ENCODE measurements at regions not wholly inside any gene's neighbourhood (a gene's known extent, or its start where the extent isn't known, plus 50 kb on each side); places are given as distances from the start of the nearest gene placed in this dataset.
"Not testable (repeated sequence)": the region's sequence is repeated elsewhere in the genome, so short reads cannot be mapped to it uniquely, and the experiment has no call there.

DNA sequence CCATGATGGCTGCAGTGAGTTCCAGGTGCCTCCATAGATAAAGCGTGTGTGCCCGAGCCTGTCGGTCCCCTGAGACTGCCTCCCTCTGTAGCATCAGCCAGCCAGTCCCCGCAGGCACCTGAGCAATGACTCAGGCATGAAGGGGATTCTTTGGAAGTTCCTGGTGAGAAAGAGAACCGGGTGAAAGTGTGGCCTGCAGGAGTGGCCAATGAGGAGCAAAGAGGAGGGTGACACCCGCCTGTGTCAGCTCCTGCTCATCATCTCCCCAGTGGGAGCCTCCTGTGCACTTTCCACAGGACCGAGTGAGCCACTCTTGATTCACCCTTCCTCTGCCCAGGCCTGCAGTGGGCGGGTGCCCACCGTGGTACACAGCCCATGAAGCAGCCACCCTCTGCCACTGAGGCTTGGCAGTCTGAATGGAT, 71.2 kb upstream of the PTPN1 start:
- TF ChIP-seq PAX5 (IDR thresholded peaks at IDR 0.05; ENCODE audit: insufficient read depth, low read length, severe bottlenecking) (no peak), POLR2A (IDR thresholded peaks at IDR 0.05; ENCODE audit: low read depth, low read length) (no peak), POLR2AphosphoS5 (IDR thresholded peaks at IDR 0.05; ENCODE audit: low read depth, low read length) (no peak), POU2F2 (IDR thresholded peaks at IDR 0.05; ENCODE audit: low read depth, low read length) (no peak), SPI1 (IDR thresholded peaks at IDR 0.05; ENCODE audit: low read depth, low read length) (no peak), TAF1 (IDR thresholded peaks at IDR 0.05; ENCODE audit: low read depth, low read length) (no peak)
- DNase-seq (ENCODE audit: insufficient read length, low spot score) (no peak), FAIRE-seq (no peak)

DNA sequence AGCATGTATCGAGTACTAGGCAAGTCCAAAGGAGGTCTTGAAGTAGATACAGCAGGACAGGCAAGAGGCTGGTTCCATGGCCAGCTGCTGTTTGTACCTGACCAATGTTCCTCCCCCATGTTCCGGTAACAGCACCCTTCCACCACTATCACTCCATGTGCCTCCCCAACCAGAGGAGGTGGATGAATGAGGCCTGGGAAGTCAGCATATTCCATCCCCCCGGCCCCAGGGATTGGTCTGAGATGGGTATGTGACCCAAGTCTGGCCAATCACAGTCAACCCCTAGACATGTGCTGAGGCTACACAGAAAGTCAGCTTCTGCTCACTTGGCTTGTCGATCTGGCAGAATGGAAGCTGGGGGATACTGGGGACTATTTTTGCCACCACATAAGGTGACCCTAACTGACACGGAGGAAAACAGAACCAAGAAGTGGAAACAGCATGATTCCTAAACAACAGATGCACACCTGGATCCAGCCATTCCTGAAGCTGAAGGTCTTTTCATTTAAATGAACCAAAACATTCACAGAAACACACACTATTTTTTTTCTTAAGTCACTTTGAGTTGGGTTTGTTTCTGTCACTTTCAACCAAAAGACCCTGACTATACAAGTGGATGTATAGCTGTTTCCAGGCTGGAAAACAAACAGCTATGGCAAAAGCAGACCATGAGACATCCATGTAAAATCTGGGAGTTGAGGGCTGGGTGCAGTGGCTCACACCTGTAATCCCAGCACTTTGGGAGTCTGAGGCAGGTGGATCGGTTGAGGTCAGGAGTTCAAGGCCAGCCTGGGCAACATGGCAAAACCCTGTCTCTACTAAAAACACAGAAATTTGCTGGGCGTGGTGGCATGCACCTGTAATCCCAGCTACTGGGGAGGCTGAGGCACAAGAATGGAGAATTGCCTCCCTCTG, 70.4 kb upstream of the PTPN1 start:
- TF ChIP-seq POLR2AphosphoS5 (IDR thresholded peaks at IDR 0.05; ENCODE audit: low read depth, low read length) (no peak), POLR2A (IDR thresholded peaks at IDR 0.05; ENCODE audit: low read depth, low read length) (no peak), TAF1 (IDR thresholded peaks at IDR 0.05; ENCODE audit: low read depth, low read length) (no peak)
- no peak for DNase-seq (ENCODE audit: insufficient read length, low spot score)
- no peak for FAIRE-seq

DNA sequence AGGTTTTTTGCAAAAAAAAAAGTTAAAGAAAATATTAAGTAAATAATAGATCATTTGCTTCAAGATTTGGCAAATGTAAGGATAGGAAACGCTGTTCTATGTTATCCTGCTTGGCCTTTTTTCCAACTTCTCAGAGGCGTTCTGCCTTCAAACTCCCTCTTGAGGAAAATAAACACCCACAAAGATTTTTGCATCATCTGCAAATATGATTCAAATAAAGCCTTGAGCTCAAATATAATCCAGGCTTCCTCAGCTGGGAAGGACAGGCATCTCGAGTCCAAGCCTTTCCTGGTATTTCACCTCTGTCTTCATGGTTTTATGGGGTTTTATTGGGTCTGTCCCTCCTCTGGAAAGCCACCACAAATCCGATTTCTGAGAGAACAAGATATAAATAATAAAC, 67.7 kb upstream of the PTPN1 start:
- no peak for FAIRE-seq
- TF ChIP-seq POLR2A (IDR thresholded peaks at IDR 0.05; ENCODE audit: low read depth, low read length) (no peak), PAX5 (IDR thresholded peaks at IDR 0.05; ENCODE audit: insufficient read depth, low read length, severe bottlenecking) (no peak), POLR2AphosphoS5 (IDR thresholded peaks at IDR 0.05; ENCODE audit: low read depth, low read length) (no peak), TAF1 (IDR thresholded peaks at IDR 0.05; ENCODE audit: low read depth, low read length) (no peak), SPI1 (IDR thresholded peaks at IDR 0.05; ENCODE audit: low read depth, low read length) (no peak), POU2F2 (IDR thresholded peaks at IDR 0.05; ENCODE audit: low read depth, low read length) (no peak)

DNA sequence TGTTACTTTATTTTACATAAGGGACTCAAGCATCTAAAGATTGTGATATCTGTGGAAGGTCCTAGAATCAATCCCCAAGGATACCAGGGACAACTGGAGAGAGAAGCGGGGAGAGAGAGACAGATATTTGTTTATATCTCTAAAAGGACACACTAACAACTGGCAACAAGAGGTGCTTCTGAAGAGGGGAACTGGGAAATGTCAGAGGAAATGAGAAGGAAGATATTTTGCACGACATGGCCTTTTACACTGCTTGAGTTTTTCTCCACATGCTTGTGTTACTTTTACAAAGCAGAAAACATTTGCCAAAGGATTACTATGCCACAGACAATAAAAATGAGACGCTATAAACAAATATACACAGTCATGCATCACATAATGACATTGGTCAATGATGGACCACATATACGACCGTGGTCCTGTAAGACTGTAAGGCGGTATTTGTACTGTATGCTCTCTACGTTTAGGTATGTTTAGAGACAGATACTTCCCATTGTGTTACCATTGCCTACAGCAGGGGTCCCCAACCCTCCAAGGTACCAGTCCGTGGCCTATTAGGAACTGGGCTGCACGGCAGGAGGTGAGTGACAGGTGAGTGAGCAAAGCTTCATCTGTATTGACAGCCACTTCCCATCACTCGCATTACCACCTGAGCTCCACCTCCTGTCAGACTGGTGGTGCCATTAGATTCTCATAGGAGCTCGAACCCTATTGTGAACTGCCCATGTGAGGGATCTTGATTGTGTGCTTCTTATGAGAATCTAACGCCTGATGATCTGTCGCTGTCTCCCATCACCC, 64.6 kb upstream of the PTPN1 start:
- FAIRE-seq (no peak), DNase-seq (ENCODE audit: insufficient read length, low spot score) (no peak)
- TF ChIP-seq POLR2A (IDR thresholded peaks at IDR 0.05; ENCODE audit: low read depth, low read length) (no peak), PAX5 (IDR thresholded peaks at IDR 0.05; ENCODE audit: insufficient read depth, low read length, severe bottlenecking) (no peak), POLR2AphosphoS5 (IDR thresholded peaks at IDR 0.05; ENCODE audit: low read depth, low read length) (no peak), TAF1 (IDR thresholded peaks at IDR 0.05; ENCODE audit: low read depth, low read length) (no peak), SPI1 (IDR thresholded peaks at IDR 0.05; ENCODE audit: low read depth, low read length) (peak; percentile 87), POU2F2 (IDR thresholded peaks at IDR 0.05; ENCODE audit: low read depth, low read length) (no peak)

More for the DNA sequence above, 67.7 kb upstream of the PTPN1 start:
- DNase-seq (ENCODE audit: insufficient read length, low spot score) = no peak

DNA sequence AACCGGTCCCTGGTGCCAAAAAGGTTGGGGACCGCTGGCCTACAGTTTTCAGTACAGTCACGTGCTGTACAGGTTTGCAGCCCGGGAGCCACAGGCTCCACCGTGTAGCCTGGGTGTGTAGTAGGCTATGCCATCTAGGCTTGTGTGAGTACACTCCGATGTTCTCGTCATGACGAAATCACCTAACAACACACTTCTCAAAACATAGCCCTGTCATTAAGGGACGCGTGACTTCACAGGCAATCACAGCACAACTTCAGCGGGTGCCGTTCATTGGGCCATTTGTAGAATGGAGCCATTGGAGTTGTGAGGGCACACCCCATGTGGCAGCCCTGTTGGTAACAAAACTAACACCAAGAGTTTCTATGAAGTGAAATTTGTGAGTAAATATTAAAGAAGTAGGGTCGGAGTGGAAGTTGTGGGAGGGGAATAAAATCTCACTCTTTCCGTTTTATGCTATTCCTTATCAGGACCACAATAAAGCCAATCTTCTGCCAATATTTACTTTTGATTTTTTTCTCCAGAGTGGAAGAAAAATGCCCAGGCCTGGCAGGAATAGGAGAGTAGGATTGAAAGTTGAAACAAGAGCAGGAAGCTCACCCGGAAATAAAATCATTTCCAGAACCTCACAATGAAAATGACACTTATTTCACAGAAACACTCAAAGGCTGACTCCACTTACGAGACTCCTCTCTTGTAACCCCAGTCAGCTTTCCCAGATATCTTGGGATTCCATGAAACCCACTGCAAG, 63.7 kb upstream of the PTPN1 start:
- DNase-seq (ENCODE audit: insufficient read length, low spot score) (no peak), FAIRE-seq (no peak)
- TF ChIP-seq POLR2A (IDR thresholded peaks at IDR 0.05; ENCODE audit: low read depth, low read length) (no peak), POLR2AphosphoS5 (IDR thresholded peaks at IDR 0.05; ENCODE audit: low read depth, low read length) (no peak), POU2F2 (IDR thresholded peaks at IDR 0.05; ENCODE audit: low read depth, low read length) (no peak), SPI1 (IDR thresholded peaks at IDR 0.05; ENCODE audit: low read depth, low read length) (no peak), PAX5 (IDR thresholded peaks at IDR 0.05; ENCODE audit: insufficient read depth, low read length, severe bottlenecking) (no peak), TAF1 (IDR thresholded peaks at IDR 0.05; ENCODE audit: low read depth, low read length) (no peak)

DNA sequence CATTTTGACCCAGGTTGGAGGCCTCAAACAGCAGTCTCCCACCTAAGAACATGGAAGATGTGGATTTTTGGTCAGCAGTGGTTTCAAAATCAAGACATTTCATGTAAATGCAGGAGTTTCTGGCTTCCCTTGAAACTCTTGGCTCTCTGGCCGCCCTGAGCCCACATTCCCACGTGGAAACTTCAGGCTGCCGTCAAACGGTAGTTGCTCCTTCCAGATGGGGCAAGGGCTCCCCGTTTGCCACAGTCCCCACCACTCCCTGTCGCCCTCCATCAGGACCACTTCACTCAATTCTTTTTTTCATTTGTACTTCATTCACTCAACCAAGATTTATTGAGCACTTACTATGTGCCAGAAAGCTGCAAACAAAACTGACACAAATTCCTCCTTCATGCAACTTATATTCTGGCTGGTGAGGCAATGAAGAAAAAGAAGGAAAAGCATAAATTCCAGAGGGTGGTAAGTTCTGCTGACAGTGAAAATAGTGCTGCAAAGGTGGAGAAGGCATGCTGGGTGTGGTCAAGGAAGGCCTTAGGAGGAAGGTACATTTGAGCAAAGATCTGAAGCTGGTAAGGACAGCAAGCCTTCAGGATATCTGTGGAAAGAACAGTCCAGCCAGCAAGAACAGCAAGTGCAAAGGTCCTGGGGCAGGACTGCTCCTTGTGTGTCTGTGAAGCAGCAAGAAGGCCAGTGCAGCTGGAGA, 62.9 kb upstream of the PTPN1 start:
- TF ChIP-seq POLR2AphosphoS5 (IDR thresholded peaks at IDR 0.05; ENCODE audit: low read depth, low read length) (no peak), POLR2A (IDR thresholded peaks at IDR 0.05; ENCODE audit: low read depth, low read length) (no peak), PAX5 (IDR thresholded peaks at IDR 0.05; ENCODE audit: insufficient read depth, low read length, severe bottlenecking) (no peak), POU2F2 (IDR thresholded peaks at IDR 0.05; ENCODE audit: low read depth, low read length) (no peak), SPI1 (IDR thresholded peaks at IDR 0.05; ENCODE audit: low read depth, low read length) (no peak), TAF1 (IDR thresholded peaks at IDR 0.05; ENCODE audit: low read depth, low read length) (no peak)
- DNase-seq (ENCODE audit: insufficient read length, low spot score) (no peak), FAIRE-seq (no peak)

DNA sequence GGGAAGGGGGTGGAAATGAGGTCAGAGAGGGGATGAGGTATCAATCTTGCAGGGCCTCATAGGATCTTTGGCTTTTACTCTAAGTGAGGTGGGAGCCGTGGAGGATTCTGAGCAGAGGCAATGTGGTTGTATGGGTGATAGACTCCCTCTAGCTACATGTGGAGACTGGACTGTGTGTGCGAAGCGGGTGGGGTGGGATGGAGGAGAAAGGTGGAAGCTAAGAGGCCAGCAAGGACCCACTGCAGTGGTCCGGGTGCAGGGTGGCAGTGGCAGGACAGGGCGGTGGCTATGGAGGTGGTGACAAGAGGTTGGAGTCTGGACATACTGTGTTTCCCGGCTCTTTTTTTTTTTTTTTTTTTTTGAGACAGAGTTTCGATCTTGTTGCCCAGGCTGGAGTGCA, 62.4 kb upstream of the PTPN1 start:
- FAIRE-seq = no peak
- DNase-seq (ENCODE audit: insufficient read length, low spot score) = no peak
- no peak for TF ChIP-seq POU2F2 (IDR thresholded peaks at IDR 0.05; ENCODE audit: low read depth, low read length)
- no peak for TF ChIP-seq POLR2AphosphoS5 (IDR thresholded peaks at IDR 0.05; ENCODE audit: low read depth, low read length)
- no peak for TF ChIP-seq POLR2A (IDR thresholded peaks at IDR 0.05; ENCODE audit: low read depth, low read length)
- no peak for TF ChIP-seq PAX5 (IDR thresholded peaks at IDR 0.05; ENCODE audit: insufficient read depth, low read length, severe bottlenecking)
- TF ChIP-seq SPI1 (IDR thresholded peaks at IDR 0.05; ENCODE audit: low read depth, low read length) = no peak
- no peak for TF ChIP-seq TAF1 (IDR thresholded peaks at IDR 0.05; ENCODE audit: low read depth, low read length)

DNA sequence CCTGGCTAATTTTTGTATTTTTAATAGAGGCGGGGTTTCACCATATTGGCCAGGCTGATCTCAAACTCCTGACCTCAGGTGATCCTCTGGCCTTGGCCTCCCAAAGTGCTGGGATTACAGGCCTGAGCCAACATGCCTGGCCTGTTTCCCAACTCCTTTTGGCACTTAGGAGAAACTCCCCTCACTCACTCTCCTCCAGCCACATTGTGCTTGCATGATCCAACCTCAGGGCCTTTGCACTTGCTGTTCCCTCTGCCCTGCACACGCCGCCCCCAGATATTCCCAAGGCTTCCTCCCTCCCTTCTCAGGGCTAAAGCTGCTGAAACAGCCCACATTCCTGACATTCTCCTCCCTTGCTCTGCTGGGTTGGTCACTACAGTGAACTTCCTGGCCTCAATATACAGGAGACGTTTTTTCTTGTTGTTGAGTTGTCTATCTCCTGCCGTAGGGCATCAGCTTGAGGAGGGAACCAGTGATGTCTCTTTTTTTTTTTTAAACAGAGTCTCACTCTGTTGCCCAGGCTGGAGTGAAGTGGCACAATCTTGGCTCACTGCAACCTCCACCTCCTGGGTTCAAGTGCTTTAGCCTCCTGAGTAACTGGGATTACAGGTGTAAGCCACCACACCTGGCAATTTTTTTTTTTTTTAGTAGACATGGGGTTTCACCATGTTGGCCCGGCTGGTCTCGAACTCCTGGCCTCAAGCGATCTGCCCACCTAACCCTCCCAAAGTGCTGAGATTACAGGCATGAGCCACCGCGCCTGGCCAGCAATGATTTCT, 61.4 kb upstream of the PTPN1 start:
- not testable (repeated sequence) for FAIRE-seq; DNase-seq (ENCODE audit: insufficient read length, low spot score)
